Right cardiac atrium (tissue), 5 donors: ENCODE measurements at regions not wholly inside any gene's neighbourhood (a gene's known extent, or its start where the extent isn't known, plus 50 kb on each side); places are given as distances from the start of the nearest gene placed in this dataset.

Experiments used
- ATAC-seq, 2 donors: fragments of 200-7000 bp; cut with Tn5 transposase; one replicate each; pipeline versions ENCODE4 v1.8.0 to v1.9.1; 2020; ENCODE audit warnings: moderate library complexity in 2 of 2, mild to moderate bottlenecking in 1 of 2
- DNase-seq, 3 donors: peaks; one replicate each; pipeline ENCODE4 v3.0.0-alpha.2; 2020
- H3K27ac ChIP-seq: one replicate; pipeline ENCODE4 v1.5.1; 2013; ENCODE audit warnings: mild to moderate bottlenecking, low read length, control low read depth, moderate library complexity
- H3K27me3 ChIP-seq: one replicate; pipeline ENCODE4 v1.6.1; 2013; ENCODE audit not compliant: control insufficient read depth, insufficient read depth
- H3K4me1 ChIP-seq: one replicate; pipeline ENCODE4 v1.6.1; 2013; ENCODE audit warnings: low read length; ENCODE audit not compliant: control insufficient read depth, insufficient read depth
- H3K4me3 ChIP-seq: one replicate; pipeline ENCODE4 v1.5.1; 2013; ENCODE audit warnings: low read length, control low read depth
- H3K9me3 ChIP-seq: one replicate; pipeline ENCODE4 v1.6.1; 2013; ENCODE audit warnings: low read length; ENCODE audit not compliant: control insufficient read depth
- WGBS: extraction: QIAGEN DNeasy Blood & Tissue Kit; methylation state at CpG from one replicate; pipeline ENCODE4 v1.1.7; 2013; 5-methylcytosine and 5-hydroxymethylcytosine counted together
- intact Hi-C, 4 donors: fragments of 100-400 bp; cut with DNase I; formaldehyde crosslinking; loops; one replicate each; pipeline versions ENCODE4 v1.11.0 to v1.14.0; 2022 to 2023
- donor health status: healthy with polysubstance abuse.
- donor health status: DM: no; HTN: yes; CAD: no.
- donor health status: DM: no; HTN: no; CAD: no.
- donor health status: DM: no; HTN: yes; CAD: no; lungs with severe emphysema.
- donor health status: DM: yes; HTN: yes; CAD: no.

DNA sequence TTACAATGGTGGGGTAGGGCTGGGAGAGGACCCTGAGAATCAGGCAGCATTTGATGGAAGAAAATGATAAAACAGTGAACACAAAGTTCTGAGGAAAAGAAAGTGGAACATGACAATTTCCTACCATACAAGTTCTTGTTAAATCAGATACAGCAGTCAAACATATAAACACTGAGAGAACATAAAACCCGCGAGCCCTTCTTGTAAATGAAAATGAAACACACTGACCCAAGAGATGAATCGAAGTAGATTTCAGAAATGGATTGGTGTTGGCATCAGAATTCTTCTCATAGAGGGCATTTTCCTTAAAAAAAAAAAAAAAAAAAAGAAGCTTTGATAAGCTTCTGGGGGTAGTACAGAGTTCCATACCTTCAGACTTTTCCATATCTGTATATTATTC lies 134.7 kb upstream of the TMEM45B start:
- H3K4me3 ChIP-seq: no peak overlapping the region
- intact Hi-C loops: no loop called here
- no peaks in the 10 kb centered on the region for H3K27me3 ChIP-seq
- ATAC-seq: no peak
- no peaks in the 10 kb centered on the region for H3K4me1 ChIP-seq
- WGBS: 85% methylated on average over 3 of the region's 3 CpGs
- no peak overlapping the region for H3K27ac ChIP-seq
- no peaks in the 10 kb centered on the region for H3K9me3 ChIP-seq
- DNase-seq: no peak

DNA sequence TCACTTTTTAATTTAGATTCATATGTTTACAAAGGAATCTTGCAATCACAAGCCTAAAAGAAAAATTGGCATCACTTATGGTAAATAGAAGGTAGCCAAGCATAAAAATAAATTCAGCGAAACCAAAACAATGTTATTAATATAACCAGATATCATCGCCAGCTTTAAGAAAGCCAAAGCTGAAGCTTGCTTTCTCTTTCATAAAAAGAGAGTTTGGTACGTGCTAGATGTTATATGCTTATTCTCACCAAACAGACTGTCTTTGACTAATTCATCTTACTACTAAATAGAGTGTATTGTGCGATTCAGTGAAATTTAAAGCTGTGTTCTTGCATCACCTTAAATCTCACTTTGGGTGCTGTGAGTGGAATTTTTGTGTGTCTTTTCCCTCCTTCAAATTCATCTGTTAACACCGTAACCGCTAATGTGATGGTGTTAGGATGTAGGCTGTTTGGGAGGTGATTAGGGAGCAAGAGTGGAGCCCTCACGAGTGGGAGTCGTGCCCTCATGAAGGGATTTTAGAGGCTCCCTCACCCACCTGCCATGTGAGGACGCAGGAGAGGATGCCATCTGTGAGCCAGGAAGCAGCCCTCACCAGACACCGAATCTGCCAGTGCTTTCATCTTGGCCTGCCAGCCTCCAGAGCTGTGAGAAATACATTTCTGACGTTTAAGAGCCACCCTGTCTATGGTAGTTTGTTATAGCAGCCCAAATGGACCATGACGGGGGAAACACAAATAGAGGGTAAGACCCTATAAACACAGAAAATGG lies 134.1 kb upstream of the TMEM45B start:
- intact Hi-C loops: no loop called here
- H3K9me3 ChIP-seq: no peaks in the 10 kb centered on the region
- no peak overlapping the region for H3K27ac ChIP-seq
- DNase-seq (no peak), ATAC-seq (no peak)
- no peaks in the 10 kb centered on the region for H3K27me3 ChIP-seq
- H3K4me1 ChIP-seq: no peaks in the 10 kb centered on the region
- 77% methylated on average over 12 of the region's 12 CpGs for WGBS
- H3K4me3 ChIP-seq: no peak overlapping the region

DNA sequence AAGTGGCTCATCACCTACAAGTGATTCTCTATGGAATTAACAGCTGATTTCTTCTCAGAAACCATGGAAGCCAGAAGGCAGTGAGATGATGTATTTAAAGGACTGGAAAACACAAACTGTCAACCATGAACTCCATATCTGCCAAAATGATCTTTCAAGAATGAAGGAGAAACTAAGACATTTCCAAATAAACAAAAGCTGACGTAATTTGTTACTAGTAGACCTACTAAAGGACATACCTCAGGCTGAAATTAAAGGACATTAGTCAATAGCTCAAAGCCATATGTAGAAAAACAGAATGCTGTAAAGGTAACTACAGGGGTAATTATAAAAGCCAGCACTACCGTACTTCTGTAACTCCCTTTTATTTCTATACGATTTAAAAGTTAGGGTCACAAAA lies 129.4 kb upstream of the TMEM45B start:
- H3K4me1 ChIP-seq: no peaks in the 10 kb centered on the region
- intact Hi-C loops: no loop called here
- DNase-seq (no peak), ATAC-seq (no peak)
- H3K27ac ChIP-seq: no peak overlapping the region
- 71% methylated on average over 3 of the region's 3 CpGs for WGBS
- no peaks in the 10 kb centered on the region for H3K27me3 ChIP-seq
- H3K9me3 ChIP-seq: no peaks in the 10 kb centered on the region
- no peak overlapping the region for H3K4me3 ChIP-seq

DNA sequence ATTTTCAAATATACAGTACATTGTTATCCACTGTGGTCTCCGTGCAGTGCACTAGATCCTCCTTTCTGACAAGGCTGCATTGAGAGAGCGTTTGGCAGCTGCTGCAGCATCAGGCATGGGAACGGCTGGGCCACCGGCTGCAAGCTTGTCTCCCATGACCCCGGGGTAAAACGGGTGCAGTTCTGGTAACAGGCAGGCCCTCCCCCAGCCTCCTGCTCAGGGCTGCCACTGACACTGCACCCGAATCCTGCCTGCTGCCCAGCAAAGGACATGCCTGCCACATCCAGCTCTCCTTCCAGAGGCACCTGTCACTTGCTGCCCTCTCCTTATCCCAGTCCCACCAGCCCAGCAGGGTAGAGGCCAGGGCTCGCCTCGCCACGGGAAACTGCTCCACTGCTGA lies 124.5 kb upstream of the TMEM45B start:
- DNase-seq (no peak), ATAC-seq (no peak)
- no peaks in the 10 kb centered on the region for H3K9me3 ChIP-seq
- WGBS: 54% methylated on average over 10 of the region's 10 CpGs
- H3K4me1 ChIP-seq: no peaks in the 10 kb centered on the region
- H3K27me3 ChIP-seq: no peaks in the 10 kb centered on the region
- H3K4me3 ChIP-seq: no peak overlapping the region
- intact Hi-C loops: no loop called here
- no peak overlapping the region for H3K27ac ChIP-seq

DNA sequence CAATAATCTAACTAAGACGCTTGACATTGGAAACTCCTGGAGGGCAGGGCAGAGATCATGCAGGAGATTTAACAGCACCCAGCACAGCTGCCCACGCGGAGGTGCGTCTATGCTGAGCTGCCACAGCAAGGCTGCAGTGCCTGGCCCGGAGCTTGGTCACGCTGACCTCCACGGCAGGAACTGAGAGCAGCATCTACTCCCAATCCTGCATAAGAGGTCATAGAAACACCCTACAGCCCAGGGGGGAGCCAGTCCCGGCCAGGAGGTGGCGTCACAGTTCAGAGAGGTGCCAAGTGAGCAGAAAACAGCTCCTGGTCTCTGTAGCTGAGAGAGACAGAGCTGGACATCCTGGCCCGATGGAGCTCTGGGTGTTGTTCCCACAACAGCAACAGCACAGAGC lies 121.1 kb upstream of the TMEM45B start:
- no peak overlapping the region for H3K27ac ChIP-seq
- H3K9me3 ChIP-seq: no peaks in the 10 kb centered on the region
- no peaks in the 10 kb centered on the region for H3K4me1 ChIP-seq
- intact Hi-C loops: no loop called here
- H3K27me3 ChIP-seq: no peaks in the 10 kb centered on the region
- 74% methylated on average over 10 of the region's 10 CpGs for WGBS
- H3K4me3 ChIP-seq: no peak overlapping the region
- ATAC-seq (no peak), DNase-seq (no peak)

DNA sequence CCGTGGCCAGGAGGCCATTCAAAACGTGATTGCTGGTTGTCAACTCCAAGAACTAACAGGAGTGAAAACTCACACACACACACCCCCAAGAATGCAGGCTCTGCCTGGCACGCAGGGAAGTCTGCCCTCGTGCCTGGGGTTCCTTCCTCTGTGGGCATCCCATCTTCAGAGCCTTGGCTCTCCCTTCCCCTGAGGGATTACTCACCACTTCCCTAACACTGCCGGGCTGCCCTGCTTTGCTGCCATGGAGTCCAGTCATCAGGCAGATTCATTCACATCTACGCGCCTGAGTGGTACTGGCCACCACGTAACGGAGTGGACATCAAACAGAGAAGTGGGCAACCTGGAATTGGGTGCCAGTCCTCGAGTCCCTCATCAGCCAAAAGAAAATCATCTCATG lies 120.7 kb upstream of the TMEM45B start:
- intact Hi-C loops: no loop called here

DNA sequence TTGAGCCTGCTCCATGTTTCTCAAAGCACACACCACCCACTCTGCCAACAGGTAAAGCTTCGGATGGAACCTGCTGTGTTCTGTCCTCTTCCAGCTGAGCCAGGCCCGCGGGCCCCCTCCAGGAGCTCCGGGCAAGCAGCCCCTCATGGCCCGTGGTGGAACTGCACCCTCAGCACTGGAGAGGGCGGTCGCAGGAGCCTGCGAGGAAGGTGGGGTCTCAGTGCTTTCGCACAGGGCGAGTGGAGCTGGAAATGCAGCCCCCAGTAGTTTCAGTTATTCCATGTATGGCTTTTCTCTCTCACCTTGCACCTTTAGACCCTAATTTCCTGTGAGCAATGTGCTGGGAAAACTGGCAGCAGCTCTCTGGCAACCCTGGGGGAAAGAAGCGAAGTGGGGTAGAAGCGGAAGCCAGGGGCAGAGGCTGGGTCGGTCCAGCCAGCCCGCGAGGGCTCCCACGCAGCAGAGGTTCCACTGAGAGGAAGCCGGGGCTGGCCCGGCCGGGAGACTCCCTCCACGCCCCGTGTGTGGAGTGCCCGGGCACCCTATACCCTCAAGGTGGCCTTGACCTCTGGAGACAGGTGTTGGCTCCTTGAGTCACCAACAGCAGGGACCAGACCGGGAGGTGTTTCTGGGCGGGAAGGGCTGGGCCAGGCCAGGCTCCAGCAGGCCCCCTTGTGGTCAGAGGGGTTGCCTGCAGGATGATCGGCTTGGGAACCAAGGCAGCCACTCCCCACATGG lies 119.9 kb upstream of the TMEM45B start:
- Histone ChIP-seq H3K27me3 (no peaks in the 10 kb centered on the region), H3K4me3 (peak overlapping the region; percentile 26), H3K9me3 (no peaks in the 10 kb centered on the region), H3K4me1 (no peaks in the 10 kb centered on the region), H3K27ac (no peak overlapping the region)
- intact Hi-C loops: no loop called here
- DNase-seq (peak; percentile 52 to 71 (median 67)), ATAC-seq (peak; percentile 75 to 83)
- WGBS: 2% methylated on average over 25 of the region's 25 CpGs

More for the DNA sequence above, 120.7 kb upstream of the TMEM45B start:
- DNase-seq (no peak), ATAC-seq (no peak)
- H3K4me1 ChIP-seq: no peaks in the 10 kb centered on the region
- H3K4me3 ChIP-seq: no peak overlapping the region
- H3K27ac ChIP-seq: no peak overlapping the region
- no peaks in the 10 kb centered on the region for H3K27me3 ChIP-seq
- WGBS: 76% methylated on average over 10 of the region's 10 CpGs
- H3K9me3 ChIP-seq: no peaks in the 10 kb centered on the region

DNA sequence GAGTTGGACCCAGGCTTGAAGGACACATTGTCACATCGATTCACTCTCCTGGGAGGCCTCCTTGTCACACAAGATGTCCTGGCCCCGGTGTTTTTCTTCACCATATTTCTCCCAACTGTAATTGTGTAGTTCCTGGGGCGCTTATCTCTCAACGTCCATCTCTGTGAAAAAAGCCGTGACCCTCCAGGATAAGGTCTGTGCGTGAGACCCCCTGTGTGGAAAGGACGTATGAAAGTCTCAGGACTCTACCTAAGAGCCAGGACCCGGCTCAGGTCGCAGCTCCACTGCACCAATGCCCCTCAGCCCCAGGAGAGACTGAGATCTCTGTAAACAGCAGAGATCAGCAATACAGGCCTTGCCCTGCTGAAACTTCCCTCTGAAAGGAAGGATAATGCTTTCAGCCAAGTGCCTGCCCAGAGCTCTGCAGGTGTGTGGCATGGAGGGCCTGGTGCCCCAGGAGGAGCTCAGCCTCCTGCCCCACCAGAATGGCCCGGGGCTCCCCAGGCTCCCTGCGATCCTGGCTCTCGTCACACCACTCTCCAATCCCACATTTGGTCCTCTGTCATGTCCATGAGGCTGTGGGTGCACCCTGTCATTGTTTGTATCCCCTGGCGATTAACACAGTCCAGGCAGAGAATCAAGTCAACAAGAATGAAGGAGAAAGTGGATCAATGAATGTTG lies 119.2 kb upstream of the TMEM45B start:
- WGBS: 60% methylated on average over 13 of the region's 13 CpGs
- intact Hi-C loops: no loop called here
- ATAC-seq: no peak
- Histone ChIP-seq H3K27me3 (no peaks in the 10 kb centered on the region), H3K4me1 (no peaks in the 10 kb centered on the region), H3K9me3 (no peaks in the 10 kb centered on the region), H3K4me3 (no peak overlapping the region), H3K27ac (no peak overlapping the region)
- no peak for DNase-seq

DNA sequence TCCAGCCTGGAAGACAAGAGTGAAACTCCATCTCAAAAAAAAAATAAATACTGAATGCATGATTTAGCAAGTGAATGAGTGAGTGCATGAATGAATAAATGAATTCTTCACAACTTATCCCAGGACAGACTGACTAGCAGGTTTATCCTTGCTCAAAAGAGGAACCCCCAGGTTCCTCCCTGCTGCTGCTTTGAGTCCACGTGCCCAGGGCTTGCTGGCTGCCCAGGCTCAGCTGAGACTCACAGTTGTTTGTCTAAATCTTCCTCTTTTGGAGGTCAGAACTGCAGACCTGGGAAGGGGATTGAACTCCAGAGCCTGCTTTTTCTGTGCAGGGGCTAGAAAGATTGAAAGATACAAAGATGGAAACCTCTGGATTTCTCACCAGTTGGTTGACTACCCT lies 117.4 kb upstream of the TMEM45B start:
- no peak for DNase-seq
- no peaks in the 10 kb centered on the region for H3K27me3 ChIP-seq
- H3K4me1 ChIP-seq: no peaks in the 10 kb centered on the region
- H3K9me3 ChIP-seq: no peaks in the 10 kb centered on the region
- 44% methylated on average over 1 of the region's 1 CpG for WGBS
- ATAC-seq: no peak
- intact Hi-C loops: no loop called here
- no peak overlapping the region for H3K27ac ChIP-seq
- H3K4me3 ChIP-seq: no peak overlapping the region

DNA sequence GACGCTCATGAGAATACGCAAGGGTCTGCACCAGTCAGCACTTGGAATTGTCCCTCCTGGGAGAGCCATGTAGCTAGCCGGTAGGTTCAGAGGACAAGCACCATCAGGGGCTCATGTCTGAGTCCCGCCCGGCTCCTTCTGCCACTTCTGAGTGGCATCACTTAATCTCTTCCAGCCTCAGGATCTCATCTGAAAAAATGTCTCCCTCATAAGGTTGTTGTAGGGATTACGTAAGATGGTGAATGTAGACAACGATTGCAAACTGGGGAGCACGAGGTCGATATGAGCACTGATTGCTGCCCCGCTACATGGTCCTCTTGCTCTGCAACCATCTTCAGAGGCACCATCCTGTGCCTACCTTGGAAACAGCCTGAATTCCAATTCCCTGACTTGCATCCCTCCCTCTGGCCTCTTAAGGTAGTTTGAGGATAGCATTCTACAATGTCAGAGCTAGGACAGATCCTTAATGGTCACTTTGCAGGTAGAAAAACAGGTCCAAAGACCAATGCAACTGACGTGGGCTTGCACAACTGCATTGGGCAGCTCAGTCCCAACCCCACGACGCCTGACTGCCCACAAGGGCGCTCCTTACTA lies 115.8 kb upstream of the TMEM45B start:
- no peak overlapping the region for H3K27ac ChIP-seq
- intact Hi-C loops: no loop called here
- no peaks in the 10 kb centered on the region for H3K27me3 ChIP-seq
- 80% methylated on average over 14 of the region's 14 CpGs for WGBS
- no peak overlapping the region for H3K4me3 ChIP-seq
- H3K9me3 ChIP-seq: no peaks in the 10 kb centered on the region
- H3K4me1 ChIP-seq: no peaks in the 10 kb centered on the region
- no peak for DNase-seq
- ATAC-seq: no peak

DNA sequence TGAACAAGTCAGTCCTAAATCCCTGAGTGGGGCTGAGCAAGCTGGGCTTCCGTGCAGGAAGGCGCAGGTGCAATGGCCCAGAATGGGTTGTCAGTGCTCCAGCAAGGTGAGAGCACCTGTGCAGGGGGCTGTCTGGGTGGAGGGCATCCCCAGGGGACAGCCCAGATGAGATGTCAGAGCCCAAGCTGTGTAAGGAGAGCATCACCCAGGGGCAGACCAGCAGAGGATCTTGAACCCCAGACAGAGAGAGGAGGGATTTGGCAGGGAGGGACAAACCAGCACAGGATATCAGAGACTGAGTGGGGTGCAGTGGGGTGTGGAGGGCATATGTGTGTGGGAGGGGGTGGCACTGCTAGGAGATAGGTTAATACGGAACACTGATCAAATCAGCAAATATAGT lies 114.9 kb upstream of the TMEM45B start:
- no peak for DNase-seq
- no peaks in the 10 kb centered on the region for H3K9me3 ChIP-seq
- no peak overlapping the region for H3K4me3 ChIP-seq
- no peaks in the 10 kb centered on the region for H3K27me3 ChIP-seq
- no peak overlapping the region for H3K27ac ChIP-seq
- ATAC-seq: no peak
- intact Hi-C loops: no loop called here
- no peaks in the 10 kb centered on the region for H3K4me1 ChIP-seq
- 82% methylated on average over 3 of the region's 3 CpGs for WGBS
